ENCODE measurements at regions not wholly inside any gene's neighbourhood (a gene's known extent, or its start where the extent isn't known, plus 50 kb on each side); places are given as distances from the start of the nearest gene placed in this dataset.

GRCh38 chr6:138550346-138550767 is 51.1 kb upstream of the NHSL1 start:
- DNase-seq: no peak

- no peak for DNase-seq
Observed at GRCh38 chr6:138554146-138554545, 54.9 kb upstream of the NHSL1 start.

GRCh38 chr6:138555421-138555988 is 56.2 kb upstream of the NHSL1 start:
- DNase-seq: no peak

GRCh38 chr6:138557147-138557546 is 57.9 kb upstream of the NHSL1 start:
- no peak for DNase-seq

GRCh38 chr6:138559143-138559542 is 59.8 kb upstream of the NHSL1 start:
- DNase-seq: no peak

DNA sequence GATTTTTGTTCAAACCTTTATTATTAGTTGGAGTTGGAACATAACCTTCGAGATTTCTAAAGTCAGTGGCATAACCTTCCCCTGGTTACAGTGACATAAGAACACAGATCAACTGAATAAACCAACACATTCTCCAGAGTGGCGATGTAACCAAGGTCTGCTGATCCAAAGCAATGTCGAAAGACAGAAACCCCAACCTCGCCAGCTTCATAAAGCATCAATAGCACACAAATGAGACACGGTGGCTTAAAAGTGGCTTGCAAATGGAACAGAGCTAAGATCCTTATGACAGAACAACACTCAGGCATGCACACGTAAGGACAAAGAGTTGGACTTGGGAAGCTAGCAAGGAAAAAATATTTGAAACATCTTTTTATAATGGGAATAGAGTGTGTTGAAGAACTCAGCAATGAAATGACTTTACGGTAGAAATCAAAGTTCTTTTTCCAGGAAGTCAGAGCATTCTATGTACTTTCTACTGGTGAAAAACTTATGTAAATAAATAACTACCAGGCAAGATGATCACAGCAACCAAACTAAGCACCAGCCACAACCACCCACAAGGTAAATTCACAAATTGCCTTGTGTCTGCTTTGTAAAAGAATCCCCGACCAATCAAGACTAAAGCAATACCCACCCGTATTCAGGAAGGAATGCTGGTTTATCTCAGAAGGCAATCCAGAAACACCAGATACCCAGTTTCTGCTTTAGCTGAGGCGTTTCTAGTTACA is 61.0 kb upstream of the NHSL1 start:
- no peak for DNase-seq

- DNase-seq: no peak
Observed at GRCh38 chr6:138562691-138563090, 63.4 kb upstream of the NHSL1 start.

- no peak for DNase-seq
Observed at GRCh38 chr6:138563231-138563630, 63.9 kb upstream of the NHSL1 start.

- DNase-seq: no peak
Observed at GRCh38 chr6:138563650-138564049, 64.4 kb upstream of the NHSL1 start.

DNA sequence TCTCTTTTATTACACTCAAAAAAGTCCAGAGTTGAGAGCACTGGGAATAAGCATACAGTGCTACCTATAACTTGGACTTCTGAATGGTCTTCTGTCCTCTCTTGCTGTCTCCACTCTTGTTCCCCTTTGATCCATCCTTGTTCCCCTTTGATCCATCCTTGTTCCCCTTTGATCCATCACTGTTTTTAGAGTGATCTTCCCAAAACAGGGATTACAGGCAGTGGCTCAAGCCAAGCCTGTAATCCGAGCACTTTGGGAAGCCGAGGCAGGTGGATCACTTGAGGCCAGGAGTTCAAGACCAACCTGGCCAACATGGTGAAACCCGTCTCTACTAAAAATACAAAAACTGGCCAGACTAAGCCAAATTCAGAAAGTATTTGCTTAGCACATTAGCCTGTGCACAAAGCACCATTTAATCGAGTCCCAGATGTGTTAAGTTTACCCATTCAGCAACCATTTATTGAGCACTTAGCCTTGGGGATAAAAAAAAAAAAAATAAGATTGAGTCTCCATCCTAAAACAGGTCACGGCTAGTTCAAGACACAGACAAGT is 65.0 kb upstream of the NHSL1 start:
- no peak for DNase-seq

DNA sequence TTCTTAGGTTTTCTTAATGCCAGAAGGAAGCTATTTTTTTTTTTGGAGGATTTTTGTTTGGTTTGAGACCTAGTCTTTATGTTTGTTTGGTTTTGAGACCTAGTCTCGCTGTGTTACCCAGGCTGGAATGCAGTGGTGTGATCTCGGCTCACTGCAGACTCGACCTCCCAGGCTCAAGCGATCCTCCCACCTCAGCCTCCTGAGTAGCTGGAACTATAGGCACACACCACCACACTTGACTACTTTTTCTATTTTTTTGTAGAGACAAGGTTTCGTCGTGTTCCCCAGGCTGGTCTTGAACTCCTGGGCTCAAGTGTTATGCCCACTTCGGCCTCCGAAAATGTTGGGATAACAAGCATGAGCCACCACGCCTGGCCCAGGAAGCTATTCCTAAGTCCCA is 67.8 kb upstream of the NHSL1 start:
- no peak for DNase-seq

DNA sequence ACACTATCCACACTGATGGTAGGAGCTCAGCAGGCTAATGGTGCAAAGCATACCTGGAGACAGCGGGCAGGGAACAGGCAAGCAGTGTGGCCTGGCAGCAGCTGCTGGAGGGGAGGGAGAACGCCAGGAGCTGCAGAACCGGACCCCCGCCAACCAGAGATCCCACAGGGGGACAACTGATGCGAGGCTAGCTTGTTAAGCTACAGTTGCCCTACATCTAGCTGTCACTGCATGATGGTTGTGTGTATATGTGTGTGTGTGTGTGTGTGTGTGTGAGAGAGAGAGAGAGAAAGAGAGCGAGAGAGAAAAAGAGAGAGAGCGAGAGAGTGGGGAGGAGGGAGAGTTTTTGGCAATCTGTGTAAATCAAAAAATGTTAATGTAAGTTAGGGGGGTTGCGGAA is 69.7 kb upstream of the NHSL1 start:
- DNase-seq: no peak

- DNase-seq: no peak
Observed at GRCh38 chr6:138569554-138569953, 70.3 kb upstream of the NHSL1 start.

GRCh38 chr6:138569970-138570724 is 70.9 kb upstream of the NHSL1 start:
- DNase-seq: no peak

- DNase-seq: no peak
Observed at GRCh38 chr6:138570725-138571029, 71.4 kb upstream of the NHSL1 start.

- DNase-seq: no peak
Observed at GRCh38 chr6:138571181-138571580, 71.9 kb upstream of the NHSL1 start.

- DNase-seq: no peak
Observed at GRCh38 chr6:138571585-138572166, 72.4 kb upstream of the NHSL1 start.

DNA sequence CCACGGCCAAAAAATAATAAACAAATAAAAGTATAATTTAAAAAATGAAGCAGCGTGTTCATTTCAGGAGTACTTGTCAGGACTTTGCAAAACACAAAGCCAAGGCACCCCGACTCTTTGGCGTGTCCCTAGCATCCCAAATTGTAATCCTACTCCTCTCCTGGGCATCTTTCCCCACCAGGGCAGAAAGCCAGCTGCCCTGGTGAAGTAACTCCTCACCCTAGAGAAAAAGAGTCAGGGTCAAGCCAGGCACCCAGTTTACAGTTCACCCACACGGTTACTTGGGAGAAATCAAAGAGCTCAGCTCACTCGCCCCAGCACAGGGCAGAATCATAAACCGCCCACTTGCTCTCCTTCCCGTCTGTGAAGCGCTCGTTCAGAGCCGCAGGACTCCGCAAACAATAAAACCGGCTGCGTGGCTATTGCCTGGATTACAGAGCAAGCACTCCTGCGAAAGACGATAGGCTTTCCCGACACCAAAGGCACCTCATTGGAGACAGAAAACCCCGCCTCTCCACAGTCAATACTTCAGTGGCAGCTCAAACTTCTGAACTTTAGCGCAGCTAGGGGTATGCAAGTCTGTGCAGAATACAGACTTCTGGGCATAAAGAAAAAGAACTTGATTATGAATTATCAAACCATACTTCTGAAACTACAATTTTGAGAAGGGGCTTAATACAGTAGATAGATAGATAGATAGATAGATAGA is 73.0 kb upstream of the NHSL1 start:
- peak; percentile 67 for DNase-seq

DNA sequence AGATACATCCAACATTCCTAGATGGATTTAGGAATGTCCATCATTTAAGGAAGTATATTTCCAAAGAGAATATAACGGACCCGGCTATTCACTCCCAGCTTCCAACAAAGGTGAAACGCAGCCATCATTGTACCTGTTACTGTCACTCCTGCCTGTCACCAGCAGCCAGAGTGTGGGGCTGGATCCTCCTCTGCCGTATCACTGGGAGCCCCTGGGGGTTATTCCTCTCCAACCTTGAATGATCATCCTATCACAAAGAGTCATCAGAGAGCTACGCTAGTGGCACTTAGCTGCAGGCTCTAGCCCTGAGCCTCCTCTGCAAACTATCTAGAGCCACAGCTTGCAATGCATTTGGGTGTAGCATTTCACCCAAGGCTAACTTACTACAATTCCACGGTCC is 73.6 kb upstream of the NHSL1 start:
- no peak for DNase-seq

GRCh38 chr6:138575257-138575656 is 76.0 kb upstream of the NHSL1 start:
- no peak for DNase-seq

DNA sequence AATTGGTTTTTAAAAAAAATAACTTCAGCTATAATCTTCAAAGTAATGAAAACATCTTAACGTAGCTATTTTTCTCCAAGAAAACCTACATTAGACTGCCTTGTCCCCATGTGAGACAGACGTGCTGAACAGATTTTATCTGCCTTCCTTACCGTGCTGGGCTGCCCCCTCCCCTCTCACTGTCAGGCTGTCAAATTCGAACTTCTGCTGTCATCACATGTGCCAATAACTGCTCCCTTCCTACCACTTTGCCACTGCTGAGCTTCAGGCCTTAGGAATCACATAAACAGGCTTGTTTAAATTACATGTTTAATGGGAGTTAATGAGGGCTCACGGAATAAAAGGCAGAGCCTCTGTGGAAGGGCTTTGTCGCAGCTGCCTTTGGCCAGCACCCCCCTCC is 77.0 kb upstream of the NHSL1 start:
- DNase-seq: no peak

DNA sequence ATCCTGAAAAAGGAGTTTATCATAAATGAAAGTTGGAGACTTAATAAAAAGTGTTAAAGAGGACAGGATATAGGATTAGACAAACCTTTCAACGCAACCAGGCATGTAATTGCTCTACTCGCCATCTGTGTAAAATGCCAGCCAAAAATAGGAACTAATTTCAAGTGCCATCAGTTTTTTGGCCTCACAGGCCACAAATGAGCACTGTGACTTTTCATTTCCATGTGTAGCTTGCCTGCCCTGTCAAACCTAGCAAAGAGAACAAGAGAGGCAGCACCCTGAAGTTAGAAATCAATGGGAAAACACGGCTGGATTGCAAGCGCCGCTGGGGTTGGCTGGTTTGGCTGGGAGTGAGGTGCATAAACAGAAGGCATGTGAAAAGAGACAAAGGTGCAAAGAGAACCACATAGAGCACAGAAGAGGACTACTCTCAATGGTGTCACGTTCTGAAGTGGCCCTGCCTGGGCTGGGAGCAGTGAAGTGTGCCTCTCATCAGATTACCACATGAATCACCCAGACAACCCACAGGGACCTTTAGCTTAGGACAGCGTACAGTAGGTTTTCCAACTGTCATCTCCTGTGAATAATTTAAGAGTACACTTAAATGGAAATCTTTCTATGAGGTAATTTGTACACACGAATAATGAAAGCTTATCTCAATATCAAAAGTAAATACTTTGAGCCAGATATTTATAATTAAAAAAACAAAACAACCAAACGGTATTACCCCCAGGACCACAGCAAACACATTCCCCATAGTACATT is 78.0 kb upstream of the NHSL1 start:
- DNase-seq: no peak
